Parathyroid adenoma (tissue), 2 donors: ENCODE measurements at regions not wholly inside any gene's neighbourhood (a gene's known extent, or its start where the extent isn't known, plus 50 kb on each side); places are given as distances from the start of the nearest gene placed in this dataset.
"Not testable (repeated sequence)": the region's sequence is repeated elsewhere in the genome, so short reads cannot be mapped to it uniquely, and the experiment has no call there.

ENCODE experiments used
- H2AFZ ChIP-seq: fragments of 300-600 bp; sonication (generic); one replicate; pipeline ENCODE4 v1.7.0; 2017; ENCODE audit warnings: antibody characterized with exemption, mild to moderate bottlenecking
- H3K27ac ChIP-seq: fragments of 300-600 bp; sonication (generic); one replicate; pipeline ENCODE4 v1.7.0; 2017
- H3K27me3 ChIP-seq: fragments of 300-600 bp; sonication (generic); one replicate; pipeline ENCODE4 v1.7.0; 2017; ENCODE audit warnings: low read length; ENCODE audit not compliant: control insufficient read depth, insufficient read depth
- H3K36me3 ChIP-seq: fragments of 300-600 bp; sonication (generic); one replicate; pipeline ENCODE4 v1.7.0; 2017; ENCODE audit warnings: low read length; ENCODE audit not compliant: control insufficient read depth, insufficient read depth
- H3K4me1 ChIP-seq: fragments of 300-600 bp; sonication (generic); one replicate; pipeline ENCODE4 v1.7.0; 2017; ENCODE audit warnings: control low read depth
- H3K4me2 ChIP-seq: fragments of 300-600 bp; sonication (generic); one replicate; pipeline ENCODE4 v1.7.0; 2017; ENCODE audit warnings: low read length
- H3K4me3 ChIP-seq: fragments of 300-600 bp; sonication (generic); one replicate; pipeline ENCODE4 v1.7.0; 2017; ENCODE audit warnings: low read depth, low read length
- H3K79me2 ChIP-seq: fragments of 300-600 bp; sonication (generic); one replicate; pipeline ENCODE4 v1.7.0; 2017; ENCODE audit warnings: control low read depth
- H3K9ac ChIP-seq: fragments of 300-600 bp; sonication (generic); one replicate; pipeline ENCODE4 v1.7.0; 2017; ENCODE audit warnings: mild to moderate bottlenecking
- H3K9me3 ChIP-seq: fragments of 300-600 bp; sonication (generic); one replicate; pipeline ENCODE4 v1.7.0; 2017; ENCODE audit warnings: low read length; ENCODE audit not compliant: control insufficient read depth
- TF ChIP-seq, protein P1 (sequence below): fragments of 300-600 bp; sonication (generic); IDR thresholded peaks from one replicate; pipeline ENCODE4 v1.7.0; 2017; ENCODE audit warnings: antibody characterized with exemption, mild to moderate bottlenecking
- donor health status: primary hyperparathyroidism.

DNA sequence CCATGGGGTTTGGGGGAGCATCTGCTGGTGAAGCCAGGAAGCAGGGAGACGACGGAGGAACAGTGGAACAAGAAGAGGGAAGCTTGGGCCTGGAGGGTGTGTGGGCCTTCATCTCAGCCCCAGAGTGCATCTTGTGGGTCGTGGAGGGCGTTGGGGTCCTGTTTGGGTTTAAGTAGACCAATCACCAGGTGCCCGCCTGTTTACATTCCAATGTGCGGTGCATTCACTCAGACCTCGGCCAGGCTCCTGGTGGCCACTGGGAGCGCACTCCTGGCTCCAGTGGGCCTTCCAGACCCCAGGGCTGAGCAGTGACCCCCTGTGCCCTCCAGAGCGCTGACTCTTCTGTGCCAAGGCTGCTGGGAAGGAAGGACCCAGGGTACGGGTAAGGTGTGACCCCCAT lies 293.7 kb downstream of the NDUFA10 start:
- H3K4me3 ChIP-seq = no peak overlapping the region
- TF ChIP-seq, protein P1, sequence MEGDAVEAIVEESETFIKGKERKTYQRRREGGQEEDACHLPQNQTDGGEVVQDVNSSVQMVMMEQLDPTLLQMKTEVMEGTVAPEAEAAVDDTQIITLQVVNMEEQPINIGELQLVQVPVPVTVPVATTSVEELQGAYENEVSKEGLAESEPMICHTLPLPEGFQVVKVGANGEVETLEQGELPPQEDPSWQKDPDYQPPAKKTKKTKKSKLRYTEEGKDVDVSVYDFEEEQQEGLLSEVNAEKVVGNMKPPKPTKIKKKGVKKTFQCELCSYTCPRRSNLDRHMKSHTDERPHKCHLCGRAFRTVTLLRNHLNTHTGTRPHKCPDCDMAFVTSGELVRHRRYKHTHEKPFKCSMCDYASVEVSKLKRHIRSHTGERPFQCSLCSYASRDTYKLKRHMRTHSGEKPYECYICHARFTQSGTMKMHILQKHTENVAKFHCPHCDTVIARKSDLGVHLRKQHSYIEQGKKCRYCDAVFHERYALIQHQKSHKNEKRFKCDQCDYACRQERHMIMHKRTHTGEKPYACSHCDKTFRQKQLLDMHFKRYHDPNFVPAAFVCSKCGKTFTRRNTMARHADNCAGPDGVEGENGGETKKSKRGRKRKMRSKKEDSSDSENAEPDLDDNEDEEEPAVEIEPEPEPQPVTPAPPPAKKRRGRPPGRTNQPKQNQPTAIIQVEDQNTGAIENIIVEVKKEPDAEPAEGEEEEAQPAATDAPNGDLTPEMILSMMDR = no peak
- no peak overlapping the region for H2AFZ ChIP-seq
- H3K27me3 ChIP-seq = no peaks in the 10 kb centered on the region
- H3K9ac ChIP-seq = no peak overlapping the region
- H3K27ac ChIP-seq = no peak overlapping the region
- H3K4me1 ChIP-seq = no peaks in the 10 kb centered on the region
- H3K79me2 ChIP-seq = no peaks in the 10 kb centered on the region
- no peaks in the 10 kb centered on the region for H3K9me3 ChIP-seq
- no peak overlapping the region for H3K4me2 ChIP-seq
- H3K36me3 ChIP-seq = no peaks in the 10 kb centered on the region

DNA sequence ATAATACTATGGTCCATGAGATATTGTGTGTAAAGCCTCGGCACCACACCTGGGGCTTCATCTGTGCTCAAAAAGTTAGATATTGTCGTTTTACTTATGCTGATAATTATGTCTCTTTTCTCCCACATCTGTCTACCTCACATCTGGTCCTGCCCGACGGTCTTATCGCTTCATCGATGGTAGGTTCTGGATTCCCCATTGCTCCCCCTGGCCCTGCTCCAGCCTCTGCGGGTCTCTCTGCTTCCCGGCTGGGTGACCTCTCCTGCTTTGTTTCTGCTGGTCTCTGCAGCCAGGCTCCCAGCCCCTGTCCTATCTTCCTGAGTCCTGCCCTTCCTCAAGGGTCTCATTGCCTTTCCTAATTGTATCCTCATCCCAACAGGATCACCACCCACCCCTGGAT lies 294.2 kb downstream of the NDUFA10 start:
- TF ChIP-seq, protein P1 = no peak
- H3K79me2 ChIP-seq = no peaks in the 10 kb centered on the region
- H3K9ac ChIP-seq = no peak overlapping the region
- no peaks in the 10 kb centered on the region for H3K27me3 ChIP-seq
- H3K27ac ChIP-seq = no peak overlapping the region
- no peak overlapping the region for H3K4me3 ChIP-seq
- no peaks in the 10 kb centered on the region for H3K4me1 ChIP-seq
- H2AFZ ChIP-seq = no peak overlapping the region
- H3K4me2 ChIP-seq = no peak overlapping the region
- no peaks in the 10 kb centered on the region for H3K9me3 ChIP-seq
- no peaks in the 10 kb centered on the region for H3K36me3 ChIP-seq

DNA sequence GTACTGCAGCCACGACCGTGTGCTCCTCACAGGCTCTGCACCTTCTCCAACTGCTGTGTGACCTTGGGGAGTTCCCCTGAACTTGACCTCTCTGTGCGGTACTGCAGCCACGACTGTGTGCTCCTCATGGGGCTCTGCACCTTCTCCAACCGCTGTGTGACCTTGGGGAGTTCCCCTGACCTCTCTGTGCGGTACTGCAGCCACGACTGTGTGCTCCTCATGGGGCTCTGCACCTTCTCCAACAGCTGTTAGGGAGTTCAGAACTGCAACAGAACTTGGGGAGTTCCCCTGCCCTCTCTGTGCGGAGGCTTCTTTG lies 294.6 kb downstream of the NDUFA10 start:
- H3K27me3 ChIP-seq, H3K4me2 ChIP-seq, H3K4me3 ChIP-seq, H3K9ac ChIP-seq, H2AFZ ChIP-seq, H3K9me3 ChIP-seq, H3K4me1 ChIP-seq, H3K36me3 ChIP-seq, H3K79me2 ChIP-seq, H3K27ac ChIP-seq: not testable (repeated sequence)

DNA sequence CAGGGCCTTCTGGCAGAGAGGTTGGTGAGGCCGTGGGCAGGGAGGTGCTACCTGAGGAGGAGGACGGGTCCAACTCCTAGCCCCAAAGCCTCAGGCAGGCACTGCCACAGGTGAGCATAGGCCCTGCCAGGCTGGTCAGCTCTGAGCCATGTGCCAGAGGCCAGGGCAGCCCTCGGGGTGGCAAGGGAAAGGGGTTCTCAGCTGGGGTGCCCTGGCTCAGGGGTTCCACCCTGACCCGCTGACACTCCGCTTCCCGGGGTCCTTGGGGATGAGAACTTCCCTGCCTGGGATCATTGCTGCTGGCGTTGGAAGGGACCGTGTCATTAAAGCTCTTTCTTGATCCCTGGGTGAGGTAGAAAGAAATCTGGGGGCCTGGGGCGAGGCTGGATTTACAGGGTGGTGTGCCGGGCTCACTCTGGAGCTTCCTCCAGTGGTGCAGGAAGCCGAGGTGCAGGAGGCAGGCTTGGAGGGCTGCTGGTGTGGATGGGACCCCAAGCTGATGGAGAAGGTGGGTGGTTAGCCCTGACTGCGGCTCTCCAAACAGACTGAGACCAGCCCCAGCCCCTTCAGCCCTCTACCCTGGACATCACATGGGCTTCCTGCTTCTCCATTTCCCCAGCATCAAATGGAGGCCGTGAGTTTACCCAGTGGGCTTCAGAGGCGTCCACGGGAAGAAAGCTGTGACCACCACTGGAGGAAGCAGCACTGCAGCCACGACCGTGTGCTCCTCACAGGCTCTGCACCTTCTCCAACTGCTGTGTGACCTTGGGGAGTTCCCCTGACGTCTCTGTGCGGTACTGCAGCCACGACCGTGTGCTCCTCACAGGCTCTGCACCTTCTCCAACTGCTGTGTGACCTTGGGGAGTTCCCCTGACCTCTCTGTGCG lies 295.2 kb downstream of the NDUFA10 start:
- Histone ChIP-seq H3K27me3 (no peaks in the 10 kb centered on the region), H2AFZ (no peak overlapping the region), H3K36me3 (no peaks in the 10 kb centered on the region), H3K9me3 (no peaks in the 10 kb centered on the region), H3K9ac (no peak overlapping the region), H3K4me3 (no peak overlapping the region), H3K4me2 (no peak overlapping the region), H3K4me1 (no peaks in the 10 kb centered on the region), H3K79me2 (no peaks in the 10 kb centered on the region), H3K27ac (no peak overlapping the region)
- TF ChIP-seq, protein P1 = no peak

DNA sequence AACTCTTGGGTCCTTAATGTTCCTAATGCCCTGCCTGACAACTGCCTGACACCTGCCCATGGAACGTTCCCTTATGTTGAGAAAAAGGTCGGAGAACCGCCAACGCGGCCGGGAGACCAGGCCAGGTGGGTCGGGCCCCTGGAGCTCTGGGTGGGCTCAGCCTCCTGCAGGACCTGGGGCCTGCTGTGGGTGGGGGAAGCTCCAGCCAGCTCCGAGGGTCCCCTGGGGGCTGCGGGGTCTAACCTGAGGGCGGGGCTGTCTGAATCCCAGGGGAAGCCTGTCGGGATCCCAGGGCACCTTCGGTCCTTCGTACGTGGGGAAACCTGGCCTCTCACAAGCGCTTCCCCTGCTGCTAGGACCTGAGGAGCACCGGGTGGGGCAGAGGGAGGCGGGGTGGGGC lies 296.0 kb downstream of the NDUFA10 start:
- no peak overlapping the region for H3K9ac ChIP-seq

More for the DNA sequence above, 296.0 kb downstream of the NDUFA10 start:
- no peak overlapping the region for H3K4me3 ChIP-seq
- H3K36me3 ChIP-seq = no peaks in the 10 kb centered on the region
- H3K4me1 ChIP-seq = no peaks in the 10 kb centered on the region
- TF ChIP-seq, protein P1 = no peak
- H3K4me2 ChIP-seq = no peak overlapping the region
- H3K9me3 ChIP-seq = no peaks in the 10 kb centered on the region
- no peak overlapping the region for H2AFZ ChIP-seq
- H3K27me3 ChIP-seq = no peaks in the 10 kb centered on the region
- H3K27ac ChIP-seq = no peak overlapping the region
- no peaks in the 10 kb centered on the region for H3K79me2 ChIP-seq
